MG63 (cell line): ENCODE measurements at regions not wholly inside any gene's neighbourhood (a gene's known extent, or its start where the extent isn't known, plus 50 kb on each side); places are given as distances from the start of the nearest gene placed in this dataset.
"Not testable (repeated sequence)": the region's sequence is repeated elsewhere in the genome, so short reads cannot be mapped to it uniquely, and the experiment has no call there.

Source experiments
- DNase-seq: peaks from one replicate; pipeline ENCODE4 v3.0.0-alpha.2; 2020
- H3K27me3 ChIP-seq: fragments of 250-450 bp; sonication (Bioruptor Pico); 2 replicates; pipeline ENCODE4 v1.5.1; 2020; ENCODE audit warnings: mild to moderate bottlenecking, moderate library complexity
- H3K36me3 ChIP-seq: fragments of 250-450 bp; sonication (Bioruptor Pico); 2 replicates; pipeline ENCODE4 v1.5.1; 2020; ENCODE audit warnings: mild to moderate bottlenecking, moderate library complexity
- H3K4me3 ChIP-seq: fragments of 250-450 bp; sonication (Bioruptor Pico); 2 replicates; pipeline ENCODE4 v1.5.1; 2020; ENCODE audit warnings: mild to moderate bottlenecking, moderate library complexity
- H3K9me3 ChIP-seq: fragments of 250-450 bp; sonication (Bioruptor Pico); 2 replicates; pipeline ENCODE4 v1.5.1; 2020; ENCODE audit warnings: mild to moderate bottlenecking, moderate library complexity

- DNase-seq = no peak
- Histone ChIP-seq H3K27me3 (0 out of 2 replicates have a peak, but pooled peaks cover 2% of the 10 kb centered on the region), H3K9me3 (no peaks in the 10 kb centered on the region), H3K4me3 (no peak overlapping the region), H3K36me3 (no peaks in the 10 kb centered on the region)
Measured at GRCh38 chr18:54433368-54433767, 75.7 kb downstream of the C18orf54 start.

- H3K27me3 ChIP-seq = 0 out of 2 replicates have a peak, but pooled peaks cover 2% of the 10 kb centered on the region
- H3K9me3 ChIP-seq = no peaks in the 10 kb centered on the region
- H3K36me3 ChIP-seq = no peaks in the 10 kb centered on the region
- DNase-seq = no peak
- no peak overlapping the region for H3K4me3 ChIP-seq
Measured at GRCh38 chr18:54433857-54434256, 76.2 kb downstream of the C18orf54 start.

GRCh38 chr18:54434453-54434852 is 76.7 kb downstream of the C18orf54 start:
- no peaks in the 10 kb centered on the region for H3K36me3 ChIP-seq

GRCh38 chr18:54436501-54436900 is 78.8 kb downstream of the C18orf54 start:
- Histone ChIP-seq H3K27me3 (0 out of 2 replicates have a peak, but pooled peaks cover 2% of the 10 kb centered on the region), H3K36me3 (no peaks in the 10 kb centered on the region), H3K4me3 (no peak overlapping the region), H3K9me3 (no peaks in the 10 kb centered on the region)
- no peak for DNase-seq

More at GRCh38 chr18:54434453-54434852, 76.7 kb downstream of the C18orf54 start:
- no peak for DNase-seq
- 0 out of 2 replicates have a peak, but pooled peaks cover 2% of the 10 kb centered on the region for H3K27me3 ChIP-seq
- H3K9me3 ChIP-seq = no peaks in the 10 kb centered on the region
- no peak overlapping the region for H3K4me3 ChIP-seq

- H3K36me3 ChIP-seq = no peaks in the 10 kb centered on the region
- H3K9me3 ChIP-seq = no peaks in the 10 kb centered on the region
- no peak for DNase-seq
- H3K4me3 ChIP-seq = no peak overlapping the region
- no peaks in the 10 kb centered on the region for H3K27me3 ChIP-seq
Measured at GRCh38 chr18:54440292-54440691, 82.6 kb downstream of the C18orf54 start.

GRCh38 chr18:54444319-54444914 is 86.7 kb downstream of the C18orf54 start:
- Histone ChIP-seq H3K36me3 (no peaks in the 10 kb centered on the region), H3K4me3 (no peak overlapping the region), H3K9me3 (no peaks in the 10 kb centered on the region), H3K27me3 (no peaks in the 10 kb centered on the region)
- peak; percentile 28 for DNase-seq

GRCh38 chr18:54453996-54454395 is 96.3 kb downstream of the C18orf54 start:
- no peak overlapping the region for H3K4me3 ChIP-seq
- no peak for DNase-seq
- H3K36me3 ChIP-seq = no peaks in the 10 kb centered on the region
- H3K9me3 ChIP-seq = no peaks in the 10 kb centered on the region
- no peaks in the 10 kb centered on the region for H3K27me3 ChIP-seq

GRCh38 chr18:54465502-54465901 is 107.8 kb downstream of the C18orf54 start:
- no peak for DNase-seq
- Histone ChIP-seq H3K9me3 (no peaks in the 10 kb centered on the region), H3K4me3 (no peak overlapping the region), H3K36me3 (no peaks in the 10 kb centered on the region), H3K27me3 (no peaks in the 10 kb centered on the region)

- H3K9me3 ChIP-seq = no peaks in the 10 kb centered on the region
- DNase-seq = no peak
- H3K4me3 ChIP-seq = no peak overlapping the region
- H3K27me3 ChIP-seq = no peaks in the 10 kb centered on the region
- H3K36me3 ChIP-seq = no peaks in the 10 kb centered on the region
Measured at GRCh38 chr18:54466248-54467005, 108.7 kb downstream of the C18orf54 start.

- no peak overlapping the region for H3K4me3 ChIP-seq
- no peak for DNase-seq
- H3K36me3 ChIP-seq = no peaks in the 10 kb centered on the region
- H3K27me3 ChIP-seq = no peaks in the 10 kb centered on the region
- H3K9me3 ChIP-seq = no peaks in the 10 kb centered on the region
Measured at GRCh38 chr18:54479365-54479764, 111.7 kb upstream of the DYNAP start.

- H3K9me3 ChIP-seq = no peaks in the 10 kb centered on the region
- H3K27me3 ChIP-seq = no peaks in the 10 kb centered on the region
- no peak for DNase-seq
Measured at GRCh38 chr18:54480616-54481015, 110.4 kb upstream of the DYNAP start.

GRCh38 chr18:54502451-54502850 is 88.6 kb upstream of the DYNAP start:
- not testable (repeated sequence) for H3K27me3 ChIP-seq, DNase-seq, H3K4me3 ChIP-seq, H3K36me3 ChIP-seq, H3K9me3 ChIP-seq

More at GRCh38 chr18:54480616-54481015, 110.4 kb upstream of the DYNAP start:
- Histone ChIP-seq H3K36me3 (no peaks in the 10 kb centered on the region), H3K4me3 (no peak overlapping the region)

- Histone ChIP-seq H3K27me3 (no peaks in the 10 kb centered on the region), H3K36me3 (no peaks in the 10 kb centered on the region), H3K9me3 (no peaks in the 10 kb centered on the region), H3K4me3 (no peak overlapping the region)
- no peak for DNase-seq
Measured at GRCh38 chr18:54503131-54503894, 87.7 kb upstream of the DYNAP start.

- Histone ChIP-seq H3K9me3 (no peaks in the 10 kb centered on the region), H3K27me3 (no peaks in the 10 kb centered on the region), H3K4me3 (no peak overlapping the region), H3K36me3 (no peaks in the 10 kb centered on the region)
- no peak for DNase-seq
Measured at GRCh38 chr18:54506516-54507261, 84.4 kb upstream of the DYNAP start.

- H3K9me3 ChIP-seq = no peaks in the 10 kb centered on the region
- no peak for DNase-seq
- no peaks in the 10 kb centered on the region for H3K27me3 ChIP-seq
- H3K4me3 ChIP-seq = no peak overlapping the region
- no peaks in the 10 kb centered on the region for H3K36me3 ChIP-seq
Measured at GRCh38 chr18:54509793-54510192, 81.3 kb upstream of the DYNAP start.

GRCh38 chr18:54515149-54515548 is 75.9 kb upstream of the DYNAP start:
- Histone ChIP-seq H3K9me3 (no peaks in the 10 kb centered on the region), H3K36me3 (no peaks in the 10 kb centered on the region), H3K27me3 (no peaks in the 10 kb centered on the region), H3K4me3 (no peak overlapping the region)
- no peak for DNase-seq

- no peaks in the 10 kb centered on the region; the same call in 1 of the 2 replicates for H3K27me3 ChIP-seq
Measured at GRCh38 chr18:54517521-54517920, 73.5 kb upstream of the DYNAP start.

More at GRCh38 chr18:54517521-54517920, 73.5 kb upstream of the DYNAP start:
- DNase-seq = no peak
- no peaks in the 10 kb centered on the region for H3K36me3 ChIP-seq
- H3K4me3 ChIP-seq = no peak overlapping the region
- no peaks in the 10 kb centered on the region for H3K9me3 ChIP-seq
